Karpas-422 (cell line): ENCODE measurements at regions not wholly inside any gene's neighbourhood (a gene's known extent, or its start where the extent isn't known, plus 50 kb on each side); places are given as distances from the start of the nearest gene placed in this dataset.

Experiments used
- DNase-seq: peaks from one replicate; pipeline ENCODE4 v3.0.0-alpha.2; 2015
- H2AFZ ChIP-seq: fragments of 200-600 bp; sonication (generic); 2 replicates; pipeline ENCODE4 v1.6.1; 2014; ENCODE audit warnings: antibody characterized with exemption, low read length, mixed read lengths
- H3K27ac ChIP-seq: fragments of 200-600 bp; sonication (generic); 2 replicates; pipeline ENCODE4 v1.5.1; 2014; ENCODE audit warnings: mild to moderate bottlenecking, low read length, moderate library complexity
- H3K27me3 ChIP-seq: fragments of 200-600 bp; sonication (generic); 2 replicates; pipeline ENCODE4 v1.6.1; 2014; ENCODE audit warnings: low read length, mixed read lengths
- H3K36me3 ChIP-seq: fragments of 200-600 bp; sonication (generic); 2 replicates; pipeline ENCODE4 v1.6.1; 2014; ENCODE audit warnings: low read length, mixed read lengths; ENCODE audit not compliant: insufficient read depth
- H3K4me1 ChIP-seq: fragments of 200-600 bp; sonication (generic); 2 replicates; pipeline ENCODE4 v1.6.1; 2014; ENCODE audit warnings: mild to moderate bottlenecking, low read length, mixed read lengths
- H3K4me2 ChIP-seq: fragments of 200-600 bp; sonication (generic); 2 replicates; pipeline ENCODE4 v1.6.1; 2014; ENCODE audit warnings: low read length, low read depth, mild to moderate bottlenecking; ENCODE audit not compliant: poor library complexity, severe bottlenecking
- H3K4me3 ChIP-seq: fragments of 200-600 bp; sonication (generic); 2 replicates; pipeline ENCODE4 v1.5.1; 2014; ENCODE audit warnings: mild to moderate bottlenecking, antibody characterized with exemption, low read length, mixed read lengths
- H3K79me2 ChIP-seq: fragments of 200-600 bp; sonication (generic); 2 replicates; pipeline ENCODE4 v1.6.1; 2014; ENCODE audit warnings: mild to moderate bottlenecking, low read length, mixed read lengths
- H3K9ac ChIP-seq: fragments of 200-600 bp; sonication (generic); 2 replicates; pipeline ENCODE4 v1.6.0; 2014; ENCODE audit warnings: low read length
- H3K9me2 ChIP-seq: fragments of 200-600 bp; sonication (generic), shearing (Covaris generic); replicated peaks from 2 replicates; pipeline ENCODE4 v1.6.0; 2014; ENCODE audit warnings: mild to moderate bottlenecking, low read length, moderate library complexity; ENCODE audit not compliant: insufficient read depth
- H3K9me3 ChIP-seq: fragments of 300-700, 200-600 bp; sonication (generic); 2 replicates; pipeline ENCODE4 v1.6.1; 2014; ENCODE audit warnings: low read length, mixed read lengths
- H4K20me1 ChIP-seq: fragments of 200-600 bp; sonication (generic); 2 replicates; pipeline ENCODE4 v1.6.1; 2014; ENCODE audit warnings: mild to moderate bottlenecking, antibody characterized with exemption, low read length, low read depth; ENCODE audit not compliant: insufficient read depth

DNA sequence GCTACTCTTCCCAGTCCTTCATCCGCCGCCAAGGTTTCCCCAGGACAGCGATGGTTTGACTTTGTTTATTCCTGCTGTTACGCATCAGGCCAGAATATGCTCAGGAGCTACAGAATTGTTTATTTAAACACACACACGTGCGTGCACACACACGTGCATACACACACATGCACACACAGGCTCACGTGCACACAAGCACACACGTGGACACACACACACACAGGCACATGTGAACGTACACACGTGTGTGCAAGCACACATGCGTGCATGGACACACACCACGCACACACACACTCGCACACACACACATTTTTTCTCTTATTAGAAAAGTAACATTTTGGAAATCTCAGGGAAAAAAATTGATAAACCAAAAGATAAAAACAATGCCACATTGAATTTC lies 64.6 kb upstream of the UST start:
- Histone ChIP-seq H3K9me2 (no peaks in the 10 kb centered on the region), H3K4me3 (no peak overlapping the region), H3K9me3 (no peaks in the 10 kb centered on the region), H3K4me1 (peaks cover 20% of the 10 kb centered on the region), H3K36me3 (no peaks in the 10 kb centered on the region), H2AFZ (no peak overlapping the region), H4K20me1 (no peaks in the 10 kb centered on the region), H3K27me3 (no peaks in the 10 kb centered on the region), H3K4me2 (no peak overlapping the region), H3K79me2 (no peaks in the 10 kb centered on the region), H3K27ac (no peak overlapping the region), H3K9ac (no peak overlapping the region)
- DNase-seq, result no peak

DNA sequence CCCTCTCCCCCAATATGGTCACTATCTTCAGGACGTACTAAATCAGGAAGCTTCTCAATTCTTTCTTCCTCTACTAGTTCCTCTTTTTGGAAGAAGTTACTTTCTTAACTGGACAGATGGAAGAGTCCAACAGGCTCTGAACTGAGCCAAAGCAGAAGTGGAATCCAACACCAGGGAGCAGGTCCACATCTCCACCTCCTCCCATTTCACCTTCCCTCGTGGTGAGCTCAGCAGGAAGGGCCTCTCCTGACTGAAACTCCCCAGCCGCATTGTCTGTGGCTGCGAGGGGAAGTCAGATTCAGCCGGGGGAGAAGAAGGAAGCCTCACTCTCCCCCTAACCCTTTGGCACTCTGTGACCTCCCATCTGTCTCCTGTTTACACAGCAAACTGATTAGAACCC lies 63.8 kb upstream of the UST start:
- H3K4me1 ChIP-seq, result peaks cover 13% of the 10 kb centered on the region
- no peak overlapping the region for H3K9ac ChIP-seq
- peak overlapping the region; percentile 20 for H3K4me2 ChIP-seq
- H3K27me3 ChIP-seq, result no peaks in the 10 kb centered on the region
- no peaks in the 10 kb centered on the region for H3K9me3 ChIP-seq
- DNase-seq, result no peak
- no peak overlapping the region for H3K4me3 ChIP-seq
- no peaks in the 10 kb centered on the region for H3K79me2 ChIP-seq
- no peaks in the 10 kb centered on the region for H3K36me3 ChIP-seq
- H2AFZ ChIP-seq, result no peak overlapping the region
- no peaks in the 10 kb centered on the region for H3K9me2 ChIP-seq
- no peaks in the 10 kb centered on the region for H4K20me1 ChIP-seq
- no peak overlapping the region for H3K27ac ChIP-seq

DNA sequence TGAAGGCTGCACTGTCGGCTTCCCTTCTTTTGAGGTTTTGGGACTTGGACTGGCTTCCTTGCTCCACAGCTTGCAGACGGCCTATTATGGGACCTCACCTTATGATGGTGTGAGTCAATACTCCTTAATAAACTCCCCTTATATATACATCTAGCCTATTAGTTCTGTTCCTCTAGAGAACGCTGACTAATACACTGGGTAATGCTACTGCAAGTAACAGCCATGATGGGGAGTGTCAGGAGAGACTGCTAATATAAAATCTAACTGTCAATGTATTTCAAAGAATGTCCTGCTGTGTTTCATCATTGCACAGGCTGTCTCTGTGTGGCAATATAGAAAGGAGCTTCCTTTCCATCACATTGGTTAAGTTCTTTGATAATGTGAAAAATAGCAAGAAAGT lies 57.7 kb upstream of the UST start:
- Histone ChIP-seq H3K36me3 (no peaks in the 10 kb centered on the region), H3K4me1 (no peaks in the 10 kb centered on the region), H3K9me3 (no peaks in the 10 kb centered on the region), H3K27me3 (no peaks in the 10 kb centered on the region), H3K79me2 (no peaks in the 10 kb centered on the region), H4K20me1 (no peaks in the 10 kb centered on the region), H3K4me2 (no peak overlapping the region), H3K9ac (no peak overlapping the region), H3K9me2 (no peaks in the 10 kb centered on the region), H3K27ac (no peak overlapping the region), H2AFZ (no peak overlapping the region), H3K4me3 (no peak overlapping the region)
- DNase-seq, result no peak

DNA sequence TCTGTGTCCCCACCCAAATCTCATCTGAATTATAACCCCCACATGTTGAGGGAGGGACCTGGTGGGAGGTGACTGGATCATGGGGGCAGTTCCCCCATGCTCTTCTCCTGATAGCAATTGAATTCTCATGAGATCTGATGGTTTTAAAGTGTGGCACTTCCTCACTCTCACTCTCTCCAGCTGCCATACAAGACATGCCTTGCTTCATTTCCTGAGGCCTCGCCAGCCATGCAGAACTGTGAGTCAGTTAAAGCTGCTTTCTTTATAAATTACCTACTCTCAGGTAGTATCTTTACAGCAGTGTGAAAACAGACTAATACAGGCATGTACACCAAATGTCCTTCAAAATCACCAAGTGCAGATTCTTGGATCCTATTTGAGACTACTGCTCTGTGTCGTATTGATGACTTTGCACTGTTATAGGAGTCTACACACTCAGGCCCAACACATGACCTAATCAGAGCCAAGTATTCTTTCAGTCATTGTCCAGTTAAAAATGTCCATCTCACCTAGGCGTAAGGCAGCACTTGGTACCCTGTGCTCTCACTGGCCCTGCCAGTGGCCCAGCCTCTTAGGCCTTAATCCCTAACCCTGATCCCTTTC lies 52.8 kb upstream of the UST start:
- Histone ChIP-seq H3K9ac (no peak overlapping the region), H3K36me3 (no peaks in the 10 kb centered on the region), H3K4me2 (no peak overlapping the region), H3K27ac (no peak overlapping the region), H3K9me2 (no peaks in the 10 kb centered on the region), H2AFZ (no peak overlapping the region), H4K20me1 (no peaks in the 10 kb centered on the region), H3K4me1 (no peaks in the 10 kb centered on the region), H3K9me3 (no peaks in the 10 kb centered on the region), H3K79me2 (no peaks in the 10 kb centered on the region), H3K4me3 (no peak overlapping the region), H3K27me3 (no peaks in the 10 kb centered on the region)
- peak; percentile 46 for DNase-seq
